ENCODE measurements at regions not wholly inside any gene's neighbourhood (a gene's known extent, or its start where the extent isn't known, plus 50 kb on each side); places are given as distances from the start of the nearest gene placed in this dataset.

DNA sequence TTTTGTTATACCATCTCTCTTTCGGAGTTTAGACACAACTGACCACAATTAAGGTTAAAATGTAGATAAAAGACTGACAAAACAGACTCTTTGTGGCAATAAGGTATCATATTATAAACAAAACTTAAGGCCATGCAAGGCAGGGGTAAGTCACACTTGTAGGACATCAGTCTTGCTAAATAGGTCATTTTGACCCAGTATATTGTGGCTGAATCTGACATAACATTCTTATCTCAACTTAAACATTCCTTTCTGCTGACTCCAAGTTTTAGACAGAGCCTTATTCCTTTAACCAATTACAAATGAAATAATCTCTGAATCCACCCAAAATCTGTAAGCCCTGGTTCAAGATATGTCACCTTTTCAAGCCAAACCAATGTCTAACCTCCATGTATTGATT, 733.4 kb upstream of the B3GALT2 start:
- TF ChIP-seq CTCF (conservative IDR thresholded peaks at IDR 0.05; ENCODE audit: low read length) (no peak), EZH2phosphoT487 (IDR thresholded peaks at IDR 0.05; ENCODE audit: borderline replicate concordance) (no peak)

Data from Loucy (cell line).